ENCODE measurements at regions not wholly inside any gene's neighbourhood (a gene's known extent, or its start where the extent isn't known, plus 50 kb on each side); places are given as distances from the start of the nearest gene placed in this dataset.

DNA sequence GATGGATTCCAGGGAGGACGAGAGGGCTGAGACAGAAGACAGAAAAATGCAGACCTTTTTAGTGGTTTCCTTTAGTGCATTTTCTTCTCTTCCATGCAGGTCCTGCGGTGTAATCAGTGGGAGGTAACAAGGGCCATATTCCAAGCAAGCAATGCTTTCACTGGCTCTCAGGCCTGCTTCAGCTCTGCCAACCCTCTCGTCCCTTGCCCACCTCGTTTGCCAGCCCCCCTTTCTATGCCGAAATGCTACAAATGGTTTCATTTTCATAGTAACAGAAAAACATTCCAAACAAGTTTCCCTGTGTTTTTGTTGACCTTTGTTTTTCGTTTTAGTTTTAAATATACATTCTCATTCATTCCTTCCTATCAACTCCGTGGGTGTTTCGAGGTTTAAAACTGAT is 443.1 kb downstream of the TTLL7 start:
- no peak for TF ChIP-seq GATA2 (IDR thresholded peaks at IDR 0.05; ENCODE audit: low read depth, low read length)
- no peak for TF ChIP-seq GATA3 (IDR thresholded peaks at IDR 0.05; ENCODE audit: low read depth, low read length)
